ENCODE measurements at regions not wholly inside any gene's neighbourhood (a gene's known extent, or its start where the extent isn't known, plus 50 kb on each side); places are given as distances from the start of the nearest gene placed in this dataset.

DNA sequence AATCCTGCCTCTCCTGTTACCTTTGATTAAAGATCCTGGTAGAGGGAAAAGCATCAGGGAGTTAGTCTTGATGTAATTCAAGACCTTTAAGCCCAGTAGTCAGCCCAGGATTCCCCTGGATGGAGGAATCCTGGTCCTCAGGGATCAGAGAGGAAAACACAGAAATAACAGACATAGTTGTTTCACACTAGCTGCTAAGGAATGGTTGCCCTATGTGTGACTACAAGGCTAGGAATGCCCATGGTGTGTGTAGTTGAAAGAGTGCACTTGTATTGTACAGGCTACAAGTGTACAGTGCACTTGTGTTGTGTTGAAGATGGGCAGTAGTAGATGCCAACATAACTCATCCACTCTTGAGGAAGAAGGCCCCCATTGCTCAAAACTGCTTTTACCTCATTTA, 226.8 kb downstream of the AASDHPPT start:
- Histone ChIP-seq H3K4me1 (ENCODE audit: control insufficient read depth in 4 of 4, insufficient read depth in 4 of 4, low read length in 3 of 4) (no peaks in the 10 kb centered on the region), H3K27ac (ENCODE audit: low read depth in 1 of 2, low read length in 2 of 2) (no peak overlapping the region), H3K4me3 (ENCODE audit: low read depth in 1 of 3, low read length in 3 of 3) (no peak overlapping the region), H3K36me3 (ENCODE audit: control insufficient read depth in 4 of 4, insufficient read depth in 3 of 4, low read depth in 1 of 4, low read length in 3 of 4) (no peaks in the 10 kb centered on the region), H3K9ac (ENCODE audit: low read depth in 1 of 2, low read length in 2 of 2) (no peak overlapping the region), H3K27me3 (ENCODE audit: control insufficient read depth in 4 of 4, insufficient read depth in 4 of 4, low read length in 3 of 4) (no peaks in the 10 kb centered on the region), H3K9me3 (ENCODE audit: control insufficient read depth in 4 of 4, low read length in 3 of 4) (peaks cover 0 to 12% (median 0%) of the 10 kb centered on the region in 4 donors)
- no peak for DNase-seq (ENCODE audit: low spot score)
- no peak for TF ChIP-seq HNF4G (IDR thresholded peaks at IDR 0.05)
- no peak for TF ChIP-seq RXRA (IDR thresholded peaks at IDR 0.05)
- TF ChIP-seq SP1 (IDR thresholded peaks at IDR 0.05), result no peak
- TF ChIP-seq FOXA1 (IDR thresholded peaks at IDR 0.05), result no peak
- no peak for TF ChIP-seq JUND (IDR thresholded peaks at IDR 0.05)
- TF ChIP-seq, protein P1, sequence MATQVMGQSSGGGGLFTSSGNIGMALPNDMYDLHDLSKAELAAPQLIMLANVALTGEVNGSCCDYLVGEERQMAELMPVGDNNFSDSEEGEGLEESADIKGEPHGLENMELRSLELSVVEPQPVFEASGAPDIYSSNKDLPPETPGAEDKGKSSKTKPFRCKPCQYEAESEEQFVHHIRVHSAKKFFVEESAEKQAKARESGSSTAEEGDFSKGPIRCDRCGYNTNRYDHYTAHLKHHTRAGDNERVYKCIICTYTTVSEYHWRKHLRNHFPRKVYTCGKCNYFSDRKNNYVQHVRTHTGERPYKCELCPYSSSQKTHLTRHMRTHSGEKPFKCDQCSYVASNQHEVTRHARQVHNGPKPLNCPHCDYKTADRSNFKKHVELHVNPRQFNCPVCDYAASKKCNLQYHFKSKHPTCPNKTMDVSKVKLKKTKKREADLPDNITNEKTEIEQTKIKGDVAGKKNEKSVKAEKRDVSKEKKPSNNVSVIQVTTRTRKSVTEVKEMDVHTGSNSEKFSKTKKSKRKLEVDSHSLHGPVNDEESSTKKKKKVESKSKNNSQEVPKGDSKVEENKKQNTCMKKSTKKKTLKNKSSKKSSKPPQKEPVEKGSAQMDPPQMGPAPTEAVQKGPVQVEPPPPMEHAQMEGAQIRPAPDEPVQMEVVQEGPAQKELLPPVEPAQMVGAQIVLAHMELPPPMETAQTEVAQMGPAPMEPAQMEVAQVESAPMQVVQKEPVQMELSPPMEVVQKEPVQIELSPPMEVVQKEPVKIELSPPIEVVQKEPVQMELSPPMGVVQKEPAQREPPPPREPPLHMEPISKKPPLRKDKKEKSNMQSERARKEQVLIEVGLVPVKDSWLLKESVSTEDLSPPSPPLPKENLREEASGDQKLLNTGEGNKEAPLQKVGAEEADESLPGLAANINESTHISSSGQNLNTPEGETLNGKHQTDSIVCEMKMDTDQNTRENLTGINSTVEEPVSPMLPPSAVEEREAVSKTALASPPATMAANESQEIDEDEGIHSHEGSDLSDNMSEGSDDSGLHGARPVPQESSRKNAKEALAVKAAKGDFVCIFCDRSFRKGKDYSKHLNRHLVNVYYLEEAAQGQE (IDR thresholded peaks at IDR 0.05), result no peak
- no peak for TF ChIP-seq HNF4A (conservative IDR thresholded peaks at IDR 0.05)
- TF ChIP-seq NR2F2 (IDR thresholded peaks at IDR 0.05), result no peak
- TF ChIP-seq MAX (IDR thresholded peaks at IDR 0.05), result no peak
- no peak for TF ChIP-seq RAD21 (IDR thresholded peaks at IDR 0.05)
- no peak for TF ChIP-seq ATF3 (IDR thresholded peaks at IDR 0.05)
- TF ChIP-seq YY1 (IDR thresholded peaks at IDR 0.05), result no peak
- TF ChIP-seq CTCF (IDR thresholded peaks at IDR 0.05; ENCODE audit: low read depth, low read length, missing input control), result no peak

- peaks cover 0 to 12% (median 0%) of the 10 kb centered on the region in 4 donors for H3K9me3 ChIP-seq (ENCODE audit: control insufficient read depth in 4 of 4, low read length in 3 of 4)
- 87% methylated on average over 1 of the region's 1 CpG for WGBS
- no peaks in the 10 kb centered on the region for H3K4me1 ChIP-seq (ENCODE audit: control insufficient read depth in 4 of 4, insufficient read depth in 4 of 4, low read length in 3 of 4)
- no peak overlapping the region for H3K27ac ChIP-seq (ENCODE audit: low read depth in 1 of 2, low read length in 2 of 2)
- H3K36me3 ChIP-seq (ENCODE audit: control insufficient read depth in 4 of 4, insufficient read depth in 3 of 4, low read depth in 1 of 4, low read length in 3 of 4), result no peaks in the 10 kb centered on the region
- no peak for DNase-seq (ENCODE audit: low spot score)
- H3K9ac ChIP-seq (ENCODE audit: low read depth in 1 of 2, low read length in 2 of 2), result no peak overlapping the region
- H3K4me3 ChIP-seq (ENCODE audit: low read depth in 1 of 3, low read length in 3 of 3), result no peak overlapping the region
- no peaks in the 10 kb centered on the region for H3K27me3 ChIP-seq (ENCODE audit: control insufficient read depth in 4 of 4, insufficient read depth in 4 of 4, low read length in 3 of 4)
- no peak for TF ChIP-seq TAF1 (conservative IDR thresholded peaks at IDR 0.05)
- no peak for TF ChIP-seq SP1 (IDR thresholded peaks at IDR 0.05)
- no peak for TF ChIP-seq ATF3 (IDR thresholded peaks at IDR 0.05)
- TF ChIP-seq EGR1 (IDR thresholded peaks at IDR 0.05; ENCODE audit: low read depth in 2 of 2), result no peak
- no peak for TF ChIP-seq FOXA2 (IDR thresholded peaks at IDR 0.05)
- TF ChIP-seq ZBTB33 (IDR thresholded peaks at IDR 0.05), result no peak
- no peak for TF ChIP-seq RXRA (IDR thresholded peaks at IDR 0.05)
- TF ChIP-seq MAX (IDR thresholded peaks at IDR 0.05), result no peak
- no peak for TF ChIP-seq JUND (IDR thresholded peaks at IDR 0.05)
- no peak for TF ChIP-seq HNF4A (conservative IDR thresholded peaks at IDR 0.05)
- TF ChIP-seq GABPA (IDR thresholded peaks at IDR 0.05 in 1 of 2, conservative IDR thresholded peaks at IDR 0.05 in 1 of 2), result no peak
- TF ChIP-seq, protein P1 (IDR thresholded peaks at IDR 0.05), result no peak
- TF ChIP-seq YY1 (IDR thresholded peaks at IDR 0.05), result no peak
These were observed 228.0 kb downstream of the AASDHPPT start for GRCh38 chr11:106305458-106305857.
